ENCODE measurements at regions not wholly inside any gene's neighbourhood (a gene's known extent, or its start where the extent isn't known, plus 50 kb on each side); places are given as distances from the start of the nearest gene placed in this dataset.

- ATAC-seq (ENCODE audit: low read depth) (no peak), DNase-seq (no peak)
- no peak overlapping the region for H3K9ac ChIP-seq (ENCODE audit: low read depth, low read length)
- H3K14ac ChIP-seq (replicated peaks; ENCODE audit: low read depth, low read length), result no peak overlapping the region
- no peak overlapping the region for H3K56ac ChIP-seq (ENCODE audit: extremely low read depth, insufficient read depth, low read length)
- in situ Hi-C loops (cut with MboI; ENCODE audit: low sequenced_read_pairs) (no loop called here), intact Hi-C loops (cut with micrococcal nuclease) (no loop called here), dilution Hi-C loops (cut with HindIII; ENCODE audit: low sequenced_read_pairs, unreplicated experiment) (no loop called here)
- no peaks in the 10 kb centered on the region for H3K79me1 ChIP-seq (ENCODE audit: low read depth in 1 of 2, low read length in 2 of 2)
- ChIA-PET CTCF (no interaction called here), POLR2A (ENCODE audit: unreplicated experiment) (no interaction called here)
- H4K5ac ChIP-seq (ENCODE audit: low read depth, low read length), result no peak overlapping the region
- TF ChIP-seq RCOR1 (IDR thresholded peaks at IDR 0.05; ENCODE audit: insufficient replicate concordance, low read length) (no peak), CHD1 (IDR thresholded peaks at IDR 0.05; ENCODE audit: low read depth, low read length) (no peak), RAD21 (IDR thresholded peaks at IDR 0.05; ENCODE audit: low read length) (no peak), MXI1 (IDR thresholded peaks at IDR 0.05; ENCODE audit: borderline replicate concordance, low read depth, low read length) (no peak), MAZ (IDR thresholded peaks at IDR 0.05; ENCODE audit: borderline replicate concordance, low read depth, low read length) (no peak), CTCF (conservative IDR thresholded peaks at IDR 0.05; ENCODE audit: low read depth, low read length) (no peak), BHLHE40 (IDR thresholded peaks at IDR 0.05; ENCODE audit: low read depth, low read length) (no peak), SMC3 (IDR thresholded peaks at IDR 0.05; ENCODE audit: low read depth, low read length) (no peak), POLR2A (IDR thresholded peaks at IDR 0.05; ENCODE audit: low read depth, low read length) (no peak), MAFK (IDR thresholded peaks at IDR 0.05; ENCODE audit: low read depth, low read length) (no peak), USF2 (IDR thresholded peaks at IDR 0.05; ENCODE audit: low read depth, low read length) (no peak), RFX5 (IDR thresholded peaks at IDR 0.05; ENCODE audit: low read depth, low read length) (no peak), NFE2L2 (IDR thresholded peaks at IDR 0.05; ENCODE audit: low read depth, low read length) (no peak), FOS (IDR thresholded peaks at IDR 0.05; ENCODE audit: low read depth, low read length) (no peak), CEBPB (IDR thresholded peaks at IDR 0.05; ENCODE audit: low read depth, low read length) (no peak)
- TF ChIP-seq, protein P1, sequence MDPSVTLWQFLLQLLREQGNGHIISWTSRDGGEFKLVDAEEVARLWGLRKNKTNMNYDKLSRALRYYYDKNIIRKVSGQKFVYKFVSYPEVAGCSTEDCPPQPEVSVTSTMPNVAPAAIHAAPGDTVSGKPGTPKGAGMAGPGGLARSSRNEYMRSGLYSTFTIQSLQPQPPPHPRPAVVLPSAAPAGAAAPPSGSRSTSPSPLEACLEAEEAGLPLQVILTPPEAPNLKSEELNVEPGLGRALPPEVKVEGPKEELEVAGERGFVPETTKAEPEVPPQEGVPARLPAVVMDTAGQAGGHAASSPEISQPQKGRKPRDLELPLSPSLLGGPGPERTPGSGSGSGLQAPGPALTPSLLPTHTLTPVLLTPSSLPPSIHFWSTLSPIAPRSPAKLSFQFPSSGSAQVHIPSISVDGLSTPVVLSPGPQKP (IDR thresholded peaks at IDR 0.05; ENCODE audit: borderline replicate concordance, low read depth, low read length), result no peak
- no peaks in the 10 kb centered on the region for H3K9me3 ChIP-seq (ENCODE audit: control insufficient read depth, insufficient read depth, low read length)
- no peaks in the 10 kb centered on the region for H3K36me3 ChIP-seq (ENCODE audit: control insufficient read depth, insufficient read depth, low read length)
- no peak overlapping the region for H2AFZ ChIP-seq (replicated peaks; ENCODE audit: low read length, poor library complexity)
- H3K23ac ChIP-seq (ENCODE audit: low read depth, low read length), result no peak overlapping the region
- no peak overlapping the region for H3K4ac ChIP-seq (ENCODE audit: low read depth, low read length)
- no peak overlapping the region for H2BK20ac ChIP-seq (ENCODE audit: low read depth, low read length)
- no peaks in the 10 kb centered on the region for H3K27me3 ChIP-seq (ENCODE audit: control insufficient read depth, insufficient read depth, low read length)
- peak overlapping the region; percentile 6; the same call in 1 of the 2 replicates for H3K18ac ChIP-seq (ENCODE audit: low read depth, low read length)
- WGBS, 2 experiments (ENCODE audit: extremely low coverage in 2 of 2, insufficient read length in 1 of 2), result 50% methylated on average over 2 of the region's 2 CpGs; no CpG with 5 or more reads in 1 of the 2 experiments
- no peak overlapping the region for H3K27ac ChIP-seq (ENCODE audit: insufficient read depth, low read length)
- H3K9me1 ChIP-seq (ENCODE audit: insufficient read depth, low read length), result no peaks in the 10 kb centered on the region
- no peak overlapping the region for H4K91ac ChIP-seq (ENCODE audit: insufficient read depth, low read depth, low read length)
- H2AK9ac ChIP-seq (replicated peaks; ENCODE audit: low read depth, low read length, poor library complexity), result no peak overlapping the region
- no peak overlapping the region for H2BK15ac ChIP-seq (ENCODE audit: low read depth, low read length)
- peaks cover 5% of the 10 kb centered on the region; the same call in 1 of the 2 replicates for H3K4me1 ChIP-seq (ENCODE audit: control insufficient read depth, insufficient read depth, low read length)
- H2BK120ac ChIP-seq (ENCODE audit: low read depth, low read length), result 0 out of 2 replicates have a peak overlapping the region, but pooled peaks have one; percentile 17
- no TSS peak for BruUV-seq (replicated peaks)
- no peak overlapping the region for H4K8ac ChIP-seq (ENCODE audit: low read depth in 2 of 2, low read length in 2 of 2)
- no peak overlapping the region for H3K4me3 ChIP-seq (ENCODE audit: insufficient read depth, low read depth, low read length)
- H2AK5ac ChIP-seq (ENCODE audit: low read depth, low read length), result no peak overlapping the region
- H3K4me2 ChIP-seq (ENCODE audit: low read depth, low read length), result no peak overlapping the region
- H4K20me1 ChIP-seq (ENCODE audit: insufficient read depth, low read length), result no peaks in the 10 kb centered on the region
- H2BK5ac ChIP-seq (ENCODE audit: low read depth, low read length, poor library complexity, severe bottlenecking), result peak overlapping the region; percentile 47
Observed at GRCh38 chr4:181676546-181676945, 566.7 kb upstream of the TENM3 start.

All from IMR-90 (cell line).